ENCODE measurements at regions not wholly inside any gene's neighbourhood (a gene's known extent, or its start where the extent isn't known, plus 50 kb on each side); places are given as distances from the start of the nearest gene placed in this dataset.

DNA sequence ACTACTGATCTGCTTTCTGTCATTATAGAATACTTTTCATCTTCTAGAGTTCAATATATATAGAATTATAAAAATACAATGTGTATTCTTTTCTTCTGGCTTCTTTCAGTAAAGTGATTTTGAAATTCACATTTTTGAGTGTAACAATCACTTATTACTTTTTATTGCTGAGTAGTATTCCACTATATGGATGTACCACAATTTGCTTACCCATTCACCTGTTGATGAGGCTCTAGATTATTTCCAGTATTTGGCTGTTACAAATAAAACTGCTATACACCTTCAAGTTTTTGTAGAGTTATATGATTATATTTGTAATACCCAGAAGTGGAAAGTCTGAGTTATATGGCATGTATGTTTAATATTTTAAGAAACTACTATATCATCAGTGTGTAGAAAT is 159.4 kb downstream of the RWDD3 start:
- H3K9me3 ChIP-seq, result no peaks in the 10 kb centered on the region
- no peak for DNase-seq (ENCODE audit: extremely low spot score)
- H3K4me3 ChIP-seq, result no peak overlapping the region
- H3K27ac ChIP-seq (replicated peaks in 1 of 4), result no peak overlapping the region
- H3K36me3 ChIP-seq, result no peaks in the 10 kb centered on the region
- intact Hi-C loops (cut with DNase I), result no loop called here
- H3K27me3 ChIP-seq, result no peaks in the 10 kb centered on the region
- TF ChIP-seq, protein P1, sequence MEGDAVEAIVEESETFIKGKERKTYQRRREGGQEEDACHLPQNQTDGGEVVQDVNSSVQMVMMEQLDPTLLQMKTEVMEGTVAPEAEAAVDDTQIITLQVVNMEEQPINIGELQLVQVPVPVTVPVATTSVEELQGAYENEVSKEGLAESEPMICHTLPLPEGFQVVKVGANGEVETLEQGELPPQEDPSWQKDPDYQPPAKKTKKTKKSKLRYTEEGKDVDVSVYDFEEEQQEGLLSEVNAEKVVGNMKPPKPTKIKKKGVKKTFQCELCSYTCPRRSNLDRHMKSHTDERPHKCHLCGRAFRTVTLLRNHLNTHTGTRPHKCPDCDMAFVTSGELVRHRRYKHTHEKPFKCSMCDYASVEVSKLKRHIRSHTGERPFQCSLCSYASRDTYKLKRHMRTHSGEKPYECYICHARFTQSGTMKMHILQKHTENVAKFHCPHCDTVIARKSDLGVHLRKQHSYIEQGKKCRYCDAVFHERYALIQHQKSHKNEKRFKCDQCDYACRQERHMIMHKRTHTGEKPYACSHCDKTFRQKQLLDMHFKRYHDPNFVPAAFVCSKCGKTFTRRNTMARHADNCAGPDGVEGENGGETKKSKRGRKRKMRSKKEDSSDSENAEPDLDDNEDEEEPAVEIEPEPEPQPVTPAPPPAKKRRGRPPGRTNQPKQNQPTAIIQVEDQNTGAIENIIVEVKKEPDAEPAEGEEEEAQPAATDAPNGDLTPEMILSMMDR (IDR thresholded peaks at IDR 0.05), result no peak
- TF ChIP-seq POLR2AphosphoS5 (IDR thresholded peaks at IDR 0.05) (no peak), EP300 (IDR thresholded peaks at IDR 0.05) (no peak), POLR2A (IDR thresholded peaks at IDR 0.05; ENCODE audit: low read depth) (no peak)
- H3K4me1 ChIP-seq, result no peaks in the 10 kb centered on the region

DNA sequence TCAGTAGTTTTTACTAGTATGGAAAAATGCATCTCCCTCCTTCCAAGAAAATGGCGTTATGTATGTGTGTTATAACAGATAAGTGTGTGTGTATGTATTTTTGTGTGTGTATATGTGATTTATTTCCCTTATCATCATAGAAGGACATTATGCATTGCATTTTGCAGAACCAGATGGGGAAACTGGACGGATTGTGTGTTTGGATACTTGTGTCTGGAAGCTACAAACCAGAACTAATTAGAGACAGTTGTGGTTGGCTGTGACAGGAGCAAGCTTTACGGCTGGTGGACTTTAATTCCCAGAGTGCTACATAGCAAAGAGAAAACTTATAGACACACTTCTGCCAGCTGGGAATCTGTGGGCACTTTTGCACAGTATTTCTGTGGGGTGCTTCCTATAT is 162.5 kb downstream of the RWDD3 start:
- H3K27ac ChIP-seq (replicated peaks in 1 of 4), result no peak overlapping the region
- 78% methylated on average over 3 of the region's 3 CpGs for WGBS
- H3K4me3 ChIP-seq, result no peak overlapping the region
- H3K36me3 ChIP-seq, result no peaks in the 10 kb centered on the region
- intact Hi-C loops (cut with DNase I), result no loop called here
- H3K27me3 ChIP-seq, result no peaks in the 10 kb centered on the region
- no peaks in the 10 kb centered on the region for H3K4me1 ChIP-seq
- DNase-seq (ENCODE audit: extremely low spot score), result no peak
- TF ChIP-seq POLR2A (IDR thresholded peaks at IDR 0.05; ENCODE audit: low read depth) (no peak), POLR2AphosphoS5 (IDR thresholded peaks at IDR 0.05) (no peak), EP300 (IDR thresholded peaks at IDR 0.05) (no peak)
- TF ChIP-seq, protein P1 (IDR thresholded peaks at IDR 0.05), result no peak
- no peaks in the 10 kb centered on the region for H3K9me3 ChIP-seq

DNA sequence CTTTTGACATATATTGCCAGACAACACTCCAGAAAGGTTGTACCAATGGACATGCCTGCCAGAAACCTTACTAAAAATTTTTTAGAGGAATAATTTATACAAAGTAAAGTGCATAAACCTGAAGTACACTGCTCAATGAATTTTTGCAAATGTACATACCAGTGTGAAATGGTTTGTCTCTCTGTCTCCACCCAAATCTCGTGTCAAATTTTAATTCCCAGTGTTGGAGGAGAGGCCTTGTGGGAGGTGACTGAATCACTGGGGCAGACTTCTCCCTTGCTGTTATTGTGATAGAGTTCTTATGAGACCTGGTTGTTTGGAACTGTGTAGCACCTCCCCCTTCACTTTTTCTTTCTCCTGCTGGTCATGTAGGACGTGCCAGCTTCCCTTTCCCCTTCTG is 168.8 kb downstream of the RWDD3 start:
- Histone ChIP-seq H3K4me3 (no peak overlapping the region), H3K27me3 (no peaks in the 10 kb centered on the region), H3K4me1 (no peaks in the 10 kb centered on the region), H3K9me3 (peaks cover 0 to 10% (median 0%) of the 10 kb centered on the region in 4 donors), H3K27ac (replicated peaks in 1 of 4) (no peak overlapping the region), H3K36me3 (no peaks in the 10 kb centered on the region)
- 78% methylated on average over 2 of the region's 2 CpGs for WGBS
- intact Hi-C loops (cut with DNase I), result no loop called here
- TF ChIP-seq POLR2A (IDR thresholded peaks at IDR 0.05; ENCODE audit: low read depth), result no peak
- TF ChIP-seq EP300 (IDR thresholded peaks at IDR 0.05), result no peak
- TF ChIP-seq POLR2AphosphoS5 (IDR thresholded peaks at IDR 0.05), result no peak
- TF ChIP-seq, protein P1 (IDR thresholded peaks at IDR 0.05), result no peak
- no peak for DNase-seq (ENCODE audit: extremely low spot score)

DNA sequence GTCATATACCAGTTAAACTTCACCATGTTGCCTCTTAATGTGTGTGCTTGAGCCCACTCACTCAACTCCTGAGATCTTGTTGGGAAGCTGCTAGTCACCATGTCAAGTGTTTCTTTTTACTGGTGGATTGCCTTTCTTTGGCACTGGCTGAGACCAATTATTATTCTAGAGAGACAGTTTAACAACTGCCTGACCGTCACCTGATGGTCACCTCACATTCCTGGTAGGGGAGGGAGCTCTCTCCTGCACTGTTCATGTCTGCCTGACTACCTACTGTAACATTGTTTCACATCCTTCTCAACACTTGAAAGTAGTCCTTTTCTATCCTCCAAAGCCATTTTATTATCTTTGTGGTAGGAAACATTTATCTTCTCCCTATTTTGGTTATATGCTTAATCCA is 172.3 kb downstream of the RWDD3 start:
- H3K27ac ChIP-seq (replicated peaks in 1 of 4), result no peak overlapping the region
- no peak for DNase-seq (ENCODE audit: extremely low spot score)
- no peaks in the 10 kb centered on the region for H3K4me1 ChIP-seq
- intact Hi-C loops (cut with DNase I), result no loop called here
- TF ChIP-seq, protein P1 (IDR thresholded peaks at IDR 0.05), result no peak
- no peak for TF ChIP-seq POLR2A (IDR thresholded peaks at IDR 0.05; ENCODE audit: low read depth)
- no peak for TF ChIP-seq EP300 (IDR thresholded peaks at IDR 0.05)
- TF ChIP-seq POLR2AphosphoS5 (IDR thresholded peaks at IDR 0.05), result no peak
- no peaks in the 10 kb centered on the region for H3K27me3 ChIP-seq
- 79% methylated on average over 1 of the region's 1 CpG for WGBS
- H3K9me3 ChIP-seq, result peaks cover 0 to 10% (median 0%) of the 10 kb centered on the region in 4 donors
- H3K36me3 ChIP-seq, result no peaks in the 10 kb centered on the region
- no peak overlapping the region for H3K4me3 ChIP-seq

DNA sequence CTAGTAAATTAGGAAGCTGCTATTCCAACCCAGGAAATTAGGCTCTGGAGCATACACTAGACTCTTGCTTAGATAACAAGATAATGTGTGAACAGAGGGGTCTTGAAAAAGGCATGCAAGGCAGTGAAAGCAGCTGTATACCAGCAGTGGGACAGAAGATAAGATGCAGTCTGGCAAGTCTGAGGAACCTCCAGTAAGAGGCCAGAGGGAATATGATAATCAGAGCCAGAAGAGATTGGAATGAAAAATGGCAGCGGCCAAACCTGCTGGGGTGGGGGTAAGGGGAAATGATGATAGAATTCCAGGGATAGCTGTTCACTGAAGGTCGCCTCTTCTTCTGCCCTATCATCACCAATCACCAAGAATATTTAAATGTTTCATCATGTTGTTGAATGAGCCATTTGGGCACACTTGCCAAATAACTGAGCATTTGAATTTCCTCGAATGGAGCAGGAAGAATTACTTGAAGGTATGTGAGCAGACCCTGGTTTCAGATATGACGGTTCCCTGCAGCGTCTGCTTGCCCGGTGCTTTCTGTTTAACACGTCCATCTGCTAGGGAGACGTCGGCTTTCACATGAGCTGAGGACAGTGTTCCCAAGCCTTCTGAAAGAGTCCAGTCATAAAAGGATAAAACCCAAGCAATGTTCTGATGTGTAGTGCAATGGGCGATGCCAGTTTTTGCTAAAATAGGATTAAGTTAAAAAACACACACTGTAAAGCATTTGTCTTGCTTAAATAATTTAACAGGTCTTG is 173.3 kb downstream of the RWDD3 start:
- H3K4me3 ChIP-seq, result no peak overlapping the region
- WGBS, result 66% methylated on average over 10 of the region's 10 CpGs
- H3K36me3 ChIP-seq, result no peaks in the 10 kb centered on the region
- TF ChIP-seq, protein P1 (IDR thresholded peaks at IDR 0.05), result no peak
- TF ChIP-seq POLR2A (IDR thresholded peaks at IDR 0.05; ENCODE audit: low read depth), result no peak
- no peak for TF ChIP-seq POLR2AphosphoS5 (IDR thresholded peaks at IDR 0.05)
- no peak for TF ChIP-seq EP300 (IDR thresholded peaks at IDR 0.05)
- intact Hi-C loops (cut with DNase I), result no loop called here
- H3K27me3 ChIP-seq, result no peaks in the 10 kb centered on the region
- DNase-seq (ENCODE audit: extremely low spot score), result no peak
- H3K9me3 ChIP-seq, result peaks cover 0 to 10% (median 0%) of the 10 kb centered on the region in 4 donors
- H3K4me1 ChIP-seq, result no peaks in the 10 kb centered on the region
- no peak overlapping the region for H3K27ac ChIP-seq (replicated peaks in 1 of 4)
